GM12872 (cell line): ENCODE measurements at regions not wholly inside any gene's neighbourhood (a gene's known extent, or its start where the extent isn't known, plus 50 kb on each side); places are given as distances from the start of the nearest gene placed in this dataset.

Source experiments
- CTCF ChIP-seq: IDR thresholded peaks from 3 replicates; pipeline ENCODE4 v1.5.1; 2011; ENCODE audit warnings: low read depth, mild to moderate bottlenecking, low read length, moderate library complexity; ENCODE audit not compliant: insufficient read depth

- no peak for TF ChIP-seq CTCF
Observed at GRCh38 chr12:91343010-91343409, 160.4 kb upstream of the DCN start.

- TF ChIP-seq CTCF, result no peak
Observed at GRCh38 chr12:91339106-91339505, 156.5 kb upstream of the DCN start.

- TF ChIP-seq CTCF, result no peak
Observed at GRCh38 chr12:91335699-91336098, 153.1 kb upstream of the DCN start.

GRCh38 chr12:91333966-91334365 is 151.3 kb upstream of the DCN start:
- no peak for TF ChIP-seq CTCF

GRCh38 chr12:91332302-91332701 is 149.7 kb upstream of the DCN start:
- TF ChIP-seq CTCF, result no peak

- TF ChIP-seq CTCF, result no peak
Observed at GRCh38 chr12:91331371-91331770, 148.8 kb upstream of the DCN start.

GRCh38 chr12:91328451-91328850 is 145.8 kb upstream of the DCN start:
- TF ChIP-seq CTCF, result no peak

GRCh38 chr12:91327889-91328288 is 145.3 kb upstream of the DCN start:
- TF ChIP-seq CTCF, result no peak
